ENCODE measurements at regions not wholly inside any gene's neighbourhood (a gene's known extent, or its start where the extent isn't known, plus 50 kb on each side); places are given as distances from the start of the nearest gene placed in this dataset.

- TF ChIP-seq SMAD3 (CRISPR knock-in tag; IDR thresholded peaks at IDR 0.05; ENCODE audit: borderline replicate concordance) (no peak), IRF1 (CRISPR knock-in tag; IDR thresholded peaks at IDR 0.05) (no peak), ZNF425 (CRISPR knock-in tag; conservative IDR thresholded peaks at IDR 0.05) (no peak), ZNF138 (CRISPR knock-in tag; conservative IDR thresholded peaks at IDR 0.05) (no peak), GTF2I (CRISPR knock-in tag; conservative IDR thresholded peaks at IDR 0.05) (no peak), RORB (CRISPR knock-in tag; IDR thresholded peaks at IDR 0.05) (no peak), NFYB (CRISPR knock-in tag; conservative IDR thresholded peaks at IDR 0.05; ENCODE audit: low read depth) (no peak), CREB1 (CRISPR knock-in tag; IDR thresholded peaks at IDR 0.05) (no peak), HMGA2 (CRISPR knock-in tag; IDR thresholded peaks at IDR 0.05) (no peak), TEAD1 (CRISPR knock-in tag; IDR thresholded peaks at IDR 0.05) (no peak), ATF1 (CRISPR knock-in tag; IDR thresholded peaks at IDR 0.05) (no peak)
- TF ChIP-seq, protein P1, sequence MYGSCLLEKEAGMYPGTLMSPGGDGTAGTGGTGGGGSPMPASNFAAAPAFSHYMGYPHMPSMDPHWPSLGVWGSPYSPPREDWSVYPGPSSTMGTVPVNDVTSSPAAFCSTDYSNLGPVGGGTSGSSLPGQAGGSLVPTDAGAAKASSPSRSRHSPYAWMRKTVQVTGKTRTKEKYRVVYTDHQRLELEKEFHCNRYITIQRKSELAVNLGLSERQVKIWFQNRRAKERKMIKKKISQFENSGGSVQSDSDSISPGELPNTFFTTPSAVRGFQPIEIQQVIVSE (CRISPR knock-in tag; IDR thresholded peaks at IDR 0.05; ENCODE audit: borderline replicate concordance): no peak
- TF ChIP-seq, protein P2, sequence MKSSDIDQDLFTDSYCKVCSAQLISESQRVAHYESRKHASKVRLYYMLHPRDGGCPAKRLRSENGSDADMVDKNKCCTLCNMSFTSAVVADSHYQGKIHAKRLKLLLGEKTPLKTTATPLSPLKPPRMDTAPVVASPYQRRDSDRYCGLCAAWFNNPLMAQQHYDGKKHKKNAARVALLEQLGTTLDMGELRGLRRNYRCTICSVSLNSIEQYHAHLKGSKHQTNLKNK (CRISPR knock-in tag; IDR thresholded peaks at IDR 0.05): no peak
- TF ChIP-seq, protein P3, sequence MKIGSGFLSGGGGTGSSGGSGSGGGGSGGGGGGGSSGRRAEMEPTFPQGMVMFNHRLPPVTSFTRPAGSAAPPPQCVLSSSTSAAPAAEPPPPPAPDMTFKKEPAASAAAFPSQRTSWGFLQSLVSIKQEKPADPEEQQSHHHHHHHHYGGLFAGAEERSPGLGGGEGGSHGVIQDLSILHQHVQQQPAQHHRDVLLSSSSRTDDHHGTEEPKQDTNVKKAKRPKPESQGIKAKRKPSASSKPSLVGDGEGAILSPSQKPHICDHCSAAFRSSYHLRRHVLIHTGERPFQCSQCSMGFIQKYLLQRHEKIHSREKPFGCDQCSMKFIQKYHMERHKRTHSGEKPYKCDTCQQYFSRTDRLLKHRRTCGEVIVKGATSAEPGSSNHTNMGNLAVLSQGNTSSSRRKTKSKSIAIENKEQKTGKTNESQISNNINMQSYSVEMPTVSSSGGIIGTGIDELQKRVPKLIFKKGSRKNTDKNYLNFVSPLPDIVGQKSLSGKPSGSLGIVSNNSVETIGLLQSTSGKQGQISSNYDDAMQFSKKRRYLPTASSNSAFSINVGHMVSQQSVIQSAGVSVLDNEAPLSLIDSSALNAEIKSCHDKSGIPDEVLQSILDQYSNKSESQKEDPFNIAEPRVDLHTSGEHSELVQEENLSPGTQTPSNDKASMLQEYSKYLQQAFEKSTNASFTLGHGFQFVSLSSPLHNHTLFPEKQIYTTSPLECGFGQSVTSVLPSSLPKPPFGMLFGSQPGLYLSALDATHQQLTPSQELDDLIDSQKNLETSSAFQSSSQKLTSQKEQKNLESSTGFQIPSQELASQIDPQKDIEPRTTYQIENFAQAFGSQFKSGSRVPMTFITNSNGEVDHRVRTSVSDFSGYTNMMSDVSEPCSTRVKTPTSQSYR (CRISPR knock-in tag; IDR thresholded peaks at IDR 0.05): no peak
These were observed 551.0 kb upstream of the BTBD3 start (continued) for GRCh38 chr20:11366660-11367059.

GRCh38 chr20:11368499-11368898 lies 549.2 kb upstream of the BTBD3 start:
- no peak for ATAC-seq
- Mint-ChIP-seq H3K4me1 (peaks cover 10% of the 10 kb centered on the region), H3K4me3 (no peak overlapping the region), H3K9me3 (peaks cover 4% of the 10 kb centered on the region), H3K36me3 (no peaks in the 10 kb centered on the region), H3K27me3 (ENCODE audit: low read depth) (0 out of 2 replicates have a peak, but pooled peaks cover under 1% of the 10 kb centered on the region), H3K27ac (no peak overlapping the region)
- DNase-seq (ENCODE audit: low spot score): no peak
- ChIA-PET CTCF (no interaction called here), POLR2A (no interaction called here)
- no peak for TF ChIP-seq STAT6 (CRISPR knock-in tag; conservative IDR thresholded peaks at IDR 0.05; ENCODE audit: low read depth)
- no peak for TF ChIP-seq ATF1 (CRISPR knock-in tag; IDR thresholded peaks at IDR 0.05)
- no peak for TF ChIP-seq FOXP1 (CRISPR knock-in tag; IDR thresholded peaks at IDR 0.05; ENCODE audit: borderline replicate concordance)
- no peak for TF ChIP-seq SP1 (CRISPR knock-in tag; conservative IDR thresholded peaks at IDR 0.05)
- TF ChIP-seq RELA (CRISPR knock-in tag; IDR thresholded peaks at IDR 0.05; ENCODE audit: borderline replicate concordance): no peak
- no peak for TF ChIP-seq NFATC4 (CRISPR knock-in tag; IDR thresholded peaks at IDR 0.05)
- TF ChIP-seq ZNF425 (CRISPR knock-in tag; conservative IDR thresholded peaks at IDR 0.05): no peak
- TF ChIP-seq, protein P3 (CRISPR knock-in tag; IDR thresholded peaks at IDR 0.05): no peak
- TF ChIP-seq ETV6 (CRISPR knock-in tag; IDR thresholded peaks at IDR 0.05): no peak
